Stimulated activated CD4-positive, alpha-beta T cell treated with anti-CD3 and anti-CD28 coated beads, Interleukin-12 subunit alpha, Interleukin-12 subunit beta, amount 100 ng/mL, for 48 hours (primary cell): ENCODE measurements at regions not wholly inside any gene's neighbourhood (a gene's known extent, or its start where the extent isn't known, plus 50 kb on each side); places are given as distances from the start of the nearest gene placed in this dataset.
"Not testable (repeated sequence)": the region's sequence is repeated elsewhere in the genome, so short reads cannot be mapped to it uniquely, and the experiment has no call there.

Source experiments
- DNase-seq, 3 donors: peaks; one replicate each; pipeline ENCODE4 v3.0.0-alpha.2; 2020; ENCODE audit warnings: low read depth in 2 of 3, low spot score in 1 of 3

DNA sequence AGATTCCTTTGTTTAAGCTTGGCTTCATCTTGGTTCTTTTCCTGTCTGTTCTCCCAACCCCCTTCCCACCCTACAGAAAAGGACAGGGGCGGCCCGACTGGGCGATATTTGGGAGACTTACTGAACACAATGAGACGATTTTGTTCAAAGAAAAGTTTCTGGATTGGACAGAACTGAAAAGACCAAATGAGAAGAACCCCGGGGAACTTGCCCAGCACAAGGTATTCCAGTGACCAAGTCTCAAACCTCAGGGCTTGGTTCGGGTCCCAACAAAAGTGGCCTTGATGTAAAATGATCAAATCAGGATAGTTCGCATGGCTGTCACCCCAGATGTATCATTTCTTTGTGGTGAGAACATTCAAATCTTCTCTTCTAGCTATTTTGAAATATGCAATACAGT lies 73.9 kb upstream of the LYZL2 start:
- not testable (repeated sequence) for DNase-seq

DNA sequence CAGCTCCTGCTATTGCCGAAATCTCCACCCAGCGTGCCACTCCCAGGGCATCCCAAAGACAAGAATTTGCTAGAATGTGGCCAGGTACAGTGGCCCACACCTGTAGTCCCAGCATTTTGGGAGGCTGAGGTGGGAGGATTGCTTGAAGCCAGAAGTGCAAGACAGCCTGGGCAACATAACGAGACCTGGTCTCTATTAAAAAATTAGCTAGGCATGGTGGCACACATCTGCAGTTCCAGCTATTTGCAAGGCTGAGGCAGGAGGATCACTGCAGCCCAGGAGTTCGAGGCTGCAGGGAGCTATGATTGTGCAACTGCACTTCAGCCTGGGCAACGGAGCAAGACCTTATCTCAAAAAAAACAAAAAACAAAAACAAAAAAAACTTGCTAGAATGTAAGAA lies 73.3 kb upstream of the LYZL2 start:
- no peak for DNase-seq

DNA sequence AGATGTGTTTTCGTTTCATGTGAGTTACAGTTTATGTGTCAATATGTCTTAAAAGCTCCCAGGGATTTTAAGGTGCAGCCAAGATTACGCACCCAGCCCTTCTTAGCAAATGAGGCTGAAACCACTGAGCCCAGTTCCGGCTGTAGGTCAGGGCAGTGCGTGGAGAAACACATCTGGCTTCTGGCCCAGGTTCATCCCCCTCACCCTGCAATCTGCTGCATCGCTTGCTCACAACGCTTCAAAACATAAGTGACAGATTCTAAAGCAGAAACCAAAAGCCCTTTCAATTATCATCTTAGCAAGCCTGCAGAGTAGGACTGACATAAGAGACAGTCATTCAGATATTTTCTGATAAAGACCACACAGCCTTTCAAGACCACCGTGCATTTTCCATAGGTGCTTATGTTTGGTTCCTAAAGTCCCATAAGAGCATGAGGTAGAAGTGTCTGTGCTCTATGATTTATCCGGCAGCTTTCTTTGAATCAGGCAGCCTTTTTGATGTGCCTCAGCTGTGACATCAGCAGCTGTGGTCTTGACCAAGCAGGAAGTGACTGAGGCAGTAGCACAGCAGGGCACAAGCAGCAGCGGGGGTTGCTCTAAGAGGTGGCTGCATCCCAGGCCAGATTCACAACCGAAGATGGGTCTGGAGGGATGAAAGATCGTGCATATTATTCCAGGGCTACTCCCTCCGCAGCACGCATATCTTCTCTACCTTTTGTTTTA lies 72.1 kb upstream of the LYZL2 start:
- peak; percentile 70 to 87 (median 73) for DNase-seq

DNA sequence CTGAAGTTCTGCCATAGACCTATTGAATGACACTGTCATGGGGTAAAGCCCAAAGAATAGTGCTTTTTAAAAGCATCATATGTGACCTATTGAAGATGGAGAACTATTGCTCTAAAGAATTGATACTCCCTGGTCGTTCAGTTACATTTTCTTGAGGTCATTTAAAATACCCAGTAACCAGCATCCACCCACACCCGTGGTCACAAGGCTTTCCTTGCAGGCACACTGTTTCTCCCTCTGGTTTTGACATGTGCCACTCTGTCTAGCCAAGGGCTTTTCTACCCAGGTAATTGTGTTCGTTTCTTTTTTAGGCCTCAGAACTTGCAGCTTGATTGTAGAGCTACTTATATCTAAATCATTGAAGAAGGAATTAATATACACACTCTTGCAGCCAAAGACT lies 68.3 kb upstream of the LYZL2 start:
- no peak for DNase-seq

DNA sequence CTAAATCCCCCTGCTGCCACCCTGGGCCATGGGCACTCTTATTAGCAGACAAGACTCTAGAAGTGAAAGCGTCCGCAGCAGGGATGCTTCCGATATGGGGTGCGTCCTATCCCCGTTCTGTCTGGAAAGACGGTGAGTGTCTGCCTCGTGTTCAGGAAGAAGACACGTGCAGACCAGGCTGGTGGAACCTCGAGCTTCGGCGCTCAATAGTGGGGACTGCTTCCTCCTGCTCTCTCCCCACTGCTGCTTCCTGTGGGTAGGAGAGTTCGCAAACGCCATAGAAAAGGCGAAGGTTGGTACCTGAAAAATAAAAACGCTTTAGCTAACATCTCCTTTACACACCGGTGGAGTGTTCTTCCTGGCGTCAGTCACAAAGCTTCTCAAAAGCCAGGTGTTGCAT lies 67.7 kb upstream of the LYZL2 start:
- DNase-seq = not testable (repeated sequence)

DNA sequence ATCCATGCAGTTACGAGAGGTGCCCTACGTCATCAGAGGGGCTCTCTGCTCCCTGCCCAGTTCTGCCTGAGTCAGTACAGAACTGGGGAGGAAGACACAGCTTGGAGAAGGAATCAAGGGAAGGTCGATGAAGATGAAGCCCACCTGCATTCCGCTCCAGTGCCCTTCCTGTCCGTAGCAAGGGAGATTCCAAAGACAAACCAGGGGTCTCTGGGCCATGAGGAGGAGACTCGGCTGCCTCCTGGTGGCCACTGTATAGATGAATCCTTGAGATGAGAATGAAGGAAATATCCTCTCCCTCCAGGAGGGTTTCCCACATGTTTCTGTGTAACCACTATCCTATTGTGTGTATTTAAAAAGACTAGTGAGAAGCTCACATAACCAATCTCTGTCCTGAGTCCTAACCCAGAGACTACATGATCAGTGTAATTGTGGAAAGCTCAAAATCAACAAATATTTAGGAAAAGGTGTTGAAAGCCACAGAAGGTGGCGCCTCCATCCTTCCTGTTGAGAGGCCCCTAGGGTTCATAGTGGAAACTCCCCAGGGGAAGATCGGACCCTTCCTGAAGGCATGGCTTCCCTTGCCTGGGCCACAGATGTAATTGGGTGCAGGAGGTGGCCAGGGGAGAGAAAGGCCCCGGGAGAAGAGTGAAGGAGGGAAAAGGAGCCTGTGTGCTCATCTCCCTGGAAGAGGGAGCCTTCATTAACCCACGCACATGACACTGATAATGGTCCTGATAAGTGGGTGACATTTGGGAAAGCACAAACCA lies 67.0 kb upstream of the LYZL2 start:
- not testable (repeated sequence) for DNase-seq

DNA sequence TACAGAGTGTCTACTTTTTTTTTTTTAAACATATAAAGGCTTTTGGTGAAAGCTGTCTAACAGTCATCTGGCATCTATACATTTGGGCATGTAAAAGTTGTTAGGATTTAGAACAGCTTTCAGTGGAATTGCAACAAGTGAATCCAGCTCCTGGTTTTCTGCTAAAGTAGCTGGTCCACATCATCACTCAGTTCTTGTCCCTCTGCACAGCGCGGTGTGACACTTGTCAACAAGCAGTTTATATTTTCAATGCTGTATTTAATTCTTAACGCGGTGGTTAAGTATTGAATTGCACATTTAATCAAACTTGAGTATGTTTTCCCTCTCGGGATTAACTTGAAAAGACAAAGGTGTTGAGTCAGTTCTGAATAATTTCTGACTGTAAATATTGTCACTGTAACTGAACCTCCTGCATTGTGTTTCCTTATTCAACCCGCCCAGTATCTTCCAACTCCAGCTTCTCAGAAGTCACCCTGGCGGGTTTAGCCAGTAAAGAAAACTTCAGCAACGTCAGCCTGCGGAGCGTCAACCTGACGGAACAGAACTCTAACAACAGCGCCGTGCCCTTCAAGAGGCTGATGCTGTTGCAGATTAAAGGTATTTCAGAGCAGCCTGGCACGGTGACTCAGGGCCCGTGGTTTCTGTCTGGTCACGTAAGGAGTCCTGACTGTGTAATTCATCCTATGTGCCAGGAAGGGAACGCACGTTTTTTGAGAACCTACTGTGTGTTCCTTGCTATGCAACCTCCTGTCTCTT lies 66.1 kb upstream of the LYZL2 start:
- peak; percentile 64 to 81 (median 65) for DNase-seq

DNA sequence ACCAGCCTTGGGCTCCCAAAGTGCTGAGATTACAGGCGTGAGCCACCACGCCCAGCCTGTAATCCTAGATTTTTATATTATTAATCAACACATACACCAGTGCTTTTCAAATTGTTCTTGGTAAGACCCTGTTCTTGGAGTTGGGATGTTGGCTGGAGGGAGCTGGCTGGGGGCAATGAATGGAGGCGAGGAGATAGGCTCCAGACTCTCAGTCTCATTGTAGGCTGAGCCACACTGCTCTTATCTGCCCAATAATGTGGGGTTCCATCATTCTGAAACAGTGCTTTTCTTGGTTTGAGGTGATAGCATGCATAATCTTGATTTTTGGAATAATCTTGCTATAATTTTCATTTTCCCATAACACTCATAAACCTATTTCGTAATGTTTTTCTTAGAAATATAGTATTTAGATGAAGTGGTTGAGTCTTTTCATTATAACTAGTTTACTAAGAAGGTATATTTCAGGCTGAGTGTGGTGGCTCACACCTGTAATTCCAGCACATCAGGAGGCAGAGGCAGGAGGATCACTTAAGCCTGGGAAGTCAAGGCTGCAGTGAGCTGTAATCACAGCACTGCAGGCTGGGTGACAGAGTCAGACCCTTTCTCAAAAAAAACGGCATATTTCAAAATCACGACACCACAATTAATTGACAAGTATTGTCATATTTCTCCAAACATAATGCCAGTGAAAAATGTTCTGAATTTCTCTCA lies 65.1 kb upstream of the LYZL2 start:
- no peak for DNase-seq

DNA sequence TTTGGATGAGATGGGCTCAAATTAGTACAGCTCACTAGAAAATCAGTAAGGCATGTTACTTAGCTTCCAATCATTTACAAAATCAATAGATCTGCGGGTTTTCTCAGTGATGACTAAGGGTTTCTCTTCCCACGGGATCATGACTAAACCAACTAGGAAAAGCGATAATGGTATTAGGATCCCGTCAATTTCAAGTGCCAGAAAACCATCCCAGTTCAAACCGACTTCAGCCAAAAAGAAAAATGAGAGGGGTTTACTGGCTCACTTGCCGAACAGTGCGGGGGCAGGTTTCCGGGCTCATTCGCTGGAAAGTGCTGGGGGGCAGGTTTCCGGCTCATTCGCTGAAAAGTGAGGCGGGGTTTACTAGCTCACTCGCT lies 62.1 kb upstream of the LYZL2 start:
- no peak for DNase-seq

DNA sequence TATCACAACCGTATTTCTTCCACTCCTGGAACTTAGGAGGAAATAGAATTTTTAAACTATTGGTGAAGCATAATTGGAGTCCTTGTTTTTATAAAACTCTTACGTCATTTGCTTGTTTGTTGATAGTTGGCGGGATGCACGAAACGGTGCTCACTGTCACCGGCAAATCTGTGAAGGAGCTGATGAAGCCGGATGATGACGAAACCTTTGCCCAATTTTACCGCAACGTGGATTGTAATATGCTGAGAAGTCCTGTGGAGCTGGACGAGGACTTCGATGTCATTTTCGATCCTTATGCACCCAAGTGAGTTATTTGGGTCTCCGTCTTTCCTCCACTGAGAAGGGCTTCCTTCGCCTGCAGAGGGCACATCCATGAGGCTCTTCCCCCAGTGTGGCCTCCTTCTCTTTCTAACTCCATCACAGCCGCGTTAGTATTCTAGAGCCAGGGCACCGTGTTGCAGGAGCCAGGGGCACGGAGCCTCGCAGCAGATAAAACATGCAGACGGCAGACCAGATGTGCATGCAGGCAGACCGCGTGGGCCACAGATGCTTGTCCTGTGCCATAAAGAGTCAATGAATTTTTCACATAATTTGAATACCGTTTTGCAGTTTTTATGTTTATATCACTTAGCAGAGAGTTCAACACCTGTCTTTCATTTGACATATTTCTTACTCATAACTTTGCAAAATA lies 61.5 kb upstream of the LYZL2 start:
- not testable (repeated sequence) for DNase-seq

DNA sequence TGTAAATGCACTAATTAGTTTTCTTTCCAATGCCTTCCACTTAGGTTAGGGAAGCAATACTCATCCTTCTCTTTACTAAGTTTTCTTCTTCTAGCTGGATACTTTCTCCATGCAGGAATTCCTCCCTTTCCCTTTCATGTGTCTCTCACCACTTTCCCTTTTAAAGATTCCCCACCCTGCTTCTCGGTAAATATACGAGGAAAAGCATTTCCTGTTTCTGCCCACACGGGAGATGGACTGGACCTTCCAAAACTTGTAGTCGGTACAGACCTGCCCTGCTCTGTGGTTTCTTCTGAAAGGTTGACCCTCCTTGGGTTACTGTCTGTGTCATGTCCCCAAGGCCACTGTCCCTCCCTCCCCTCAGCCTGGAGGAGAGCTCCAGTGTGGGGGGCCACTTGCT lies 58.9 kb upstream of the LYZL2 start:
- DNase-seq = no peak

DNA sequence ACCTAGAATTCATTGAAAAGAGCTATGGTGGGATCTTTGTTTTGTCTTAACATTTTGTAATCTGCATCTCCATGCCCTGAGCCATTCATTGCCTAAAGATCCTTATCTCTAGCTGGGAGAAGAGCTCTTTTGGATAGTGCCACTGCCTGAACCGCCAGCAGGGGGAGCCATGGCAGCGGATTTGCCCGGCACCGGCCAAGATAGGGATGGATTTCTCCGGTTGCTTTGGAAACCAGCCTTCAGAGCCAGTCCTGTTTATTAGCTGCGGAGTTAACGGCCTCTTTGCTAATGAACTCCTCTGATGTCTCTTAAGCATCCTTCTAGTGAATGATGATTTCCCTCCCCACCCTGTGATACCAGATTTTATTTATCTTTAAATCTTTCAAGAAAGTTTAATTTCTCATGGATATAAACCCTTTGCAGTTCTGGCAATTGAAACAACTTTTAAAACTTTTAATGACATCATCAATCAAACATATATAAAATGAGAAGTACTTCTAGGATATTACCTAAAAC lies 58.2 kb upstream of the LYZL2 start:
- DNase-seq = peak; percentile 70 to 85 (median 81)

DNA sequence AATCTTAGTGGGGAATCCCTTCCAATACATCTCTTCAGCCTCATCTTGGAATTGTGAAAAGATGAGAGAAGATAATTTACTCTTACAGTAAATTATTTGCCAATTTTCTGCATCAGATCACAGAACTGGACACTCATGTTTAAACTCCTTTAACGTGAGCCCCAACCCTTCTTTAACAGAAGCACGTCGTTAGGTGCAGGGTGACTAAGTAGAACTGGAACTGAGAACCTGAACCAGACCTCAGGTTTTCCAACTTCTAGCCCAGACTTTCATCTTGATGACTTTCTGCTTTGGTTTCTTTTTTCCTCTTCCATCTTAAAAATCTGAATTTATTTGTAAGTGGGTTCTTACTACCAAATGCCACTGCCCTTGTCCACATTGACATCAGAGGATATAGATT lies 57.2 kb upstream of the LYZL2 start:
- no peak for DNase-seq

DNA sequence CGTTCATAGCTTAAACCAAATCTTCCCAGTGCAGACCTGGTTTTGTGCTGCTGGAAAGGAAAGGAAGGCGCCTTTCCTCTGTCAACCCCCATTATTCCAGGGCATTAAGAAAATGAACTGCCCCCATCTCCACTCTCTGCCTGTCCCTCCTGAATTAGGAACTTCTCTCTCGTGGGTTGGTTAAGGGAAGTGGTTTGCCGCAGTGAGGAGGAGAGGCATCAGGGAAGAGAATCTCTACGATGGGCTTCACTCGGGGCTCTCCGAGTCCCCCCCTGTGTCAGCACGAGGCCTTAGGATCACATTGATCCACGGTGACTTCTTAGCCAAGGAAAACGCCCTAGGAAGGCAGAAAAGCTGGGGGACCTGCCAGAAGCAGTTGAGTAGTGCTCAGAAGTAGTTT lies 53.9 kb upstream of the LYZL2 start:
- no peak for DNase-seq

DNA sequence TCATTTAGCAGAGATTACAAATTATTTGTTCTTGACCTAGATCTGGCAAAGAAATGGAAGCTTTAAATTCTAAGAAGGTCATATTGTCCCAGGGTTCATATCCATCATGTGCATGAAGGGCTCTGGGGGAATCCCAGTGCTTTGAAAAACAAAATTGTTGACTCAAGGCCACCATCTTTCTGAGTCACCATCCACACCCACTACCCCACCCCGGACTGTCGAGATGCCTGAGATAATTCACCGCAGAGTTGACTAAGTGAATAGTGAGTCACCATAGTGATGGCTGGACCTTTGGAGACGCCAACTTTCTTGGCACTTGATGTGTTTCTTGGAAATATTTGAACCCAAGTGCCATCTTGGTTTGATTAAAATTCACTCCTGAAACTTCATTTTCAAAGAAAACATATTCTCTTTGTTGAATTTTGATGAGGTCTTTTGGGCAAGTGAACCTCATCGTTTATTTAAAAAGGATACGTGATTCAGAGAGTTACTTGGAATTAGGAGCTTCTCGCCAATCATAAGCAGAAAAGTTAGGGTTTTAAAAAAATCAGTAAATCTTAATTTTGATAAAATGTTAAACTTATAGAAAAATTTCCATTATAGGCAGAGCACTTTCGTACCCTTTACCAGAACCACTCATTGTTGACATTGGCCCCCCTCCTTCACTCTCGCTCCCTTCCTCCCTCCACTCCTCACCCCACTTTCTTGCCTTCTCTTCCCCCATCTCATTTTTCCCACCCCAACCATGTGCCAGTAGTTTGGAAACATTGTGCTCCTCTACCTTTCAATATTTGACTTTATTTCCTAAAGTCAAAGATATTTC lies 53.0 kb upstream of the LYZL2 start:
- peak; percentile 68 to 78 (median 70) for DNase-seq

DNA sequence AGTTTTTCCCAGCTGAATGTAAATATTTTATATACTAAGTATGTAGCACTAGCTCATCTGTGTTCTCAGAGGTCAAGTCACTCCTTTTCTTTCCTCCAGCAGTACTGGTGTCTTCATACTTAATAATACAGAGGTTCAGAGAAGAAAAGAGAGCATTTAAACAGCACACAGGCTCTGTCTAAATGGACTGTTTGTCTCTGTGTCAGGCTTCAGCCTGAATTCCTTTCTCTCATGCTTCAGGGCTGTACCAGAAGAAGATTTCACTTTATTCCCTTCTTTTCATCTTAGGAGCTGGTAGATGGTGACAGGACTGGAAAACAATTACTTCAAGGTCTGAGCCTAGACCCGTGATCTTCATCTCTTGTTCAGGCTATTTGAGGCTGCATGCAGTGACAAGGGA lies 51.4 kb upstream of the LYZL2 start:
- DNase-seq = no peak
